EH (cell line): ENCODE measurements at regions not wholly inside any gene's neighbourhood (a gene's known extent, or its start where the extent isn't known, plus 50 kb on each side); places are given as distances from the start of the nearest gene placed in this dataset.

Source experiments
- DNase-seq: peaks from one replicate; pipeline ENCODE4 v3.0.0-alpha.2; 2015; ENCODE audit warnings: low read depth

DNA sequence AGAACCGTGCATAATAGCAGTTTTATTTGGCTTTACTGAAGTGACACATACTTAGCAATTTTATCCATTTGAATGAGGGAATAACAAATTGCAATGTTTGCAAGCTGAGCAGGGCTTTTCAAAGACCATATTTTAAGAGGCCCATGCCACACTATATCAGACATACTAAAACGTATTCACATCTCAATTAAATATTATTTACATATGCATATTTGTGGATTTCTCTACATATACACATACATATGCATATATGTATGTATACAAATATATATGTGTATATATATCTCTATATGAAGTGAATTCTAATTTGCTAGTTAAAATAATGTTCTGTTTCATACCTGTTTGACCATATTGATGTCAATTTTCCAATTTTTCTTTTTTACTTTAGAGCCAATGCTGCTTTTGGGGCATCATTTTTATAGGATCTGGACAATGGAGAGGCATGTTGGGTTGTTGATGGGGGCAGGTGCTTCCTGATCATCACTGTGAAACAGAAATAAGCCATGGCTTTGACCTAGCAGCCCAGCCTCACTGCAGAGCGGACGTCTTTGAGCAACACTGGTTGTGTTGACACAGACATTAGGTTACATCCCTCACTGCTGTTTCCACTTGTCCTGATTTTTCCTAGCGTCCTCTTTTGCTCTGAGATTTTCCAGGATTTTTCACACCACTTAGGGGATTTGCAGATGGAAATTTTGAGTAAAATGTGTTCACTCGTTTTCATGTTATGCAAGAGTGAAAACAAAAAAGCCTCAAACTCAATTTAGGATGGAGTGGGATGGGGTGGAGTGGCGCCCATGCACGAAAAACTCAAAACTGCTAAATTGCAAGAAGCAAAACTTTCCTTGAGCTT lies 56.9 kb downstream of the RDH14 start:
- DNase-seq = no peak

GRCh38 chr2:18502142-18502541 lies 58.3 kb downstream of the RDH14 start:
- DNase-seq = no peak

GRCh38 chr2:18501729-18502128 lies 58.7 kb downstream of the RDH14 start:
- no peak for DNase-seq

DNA sequence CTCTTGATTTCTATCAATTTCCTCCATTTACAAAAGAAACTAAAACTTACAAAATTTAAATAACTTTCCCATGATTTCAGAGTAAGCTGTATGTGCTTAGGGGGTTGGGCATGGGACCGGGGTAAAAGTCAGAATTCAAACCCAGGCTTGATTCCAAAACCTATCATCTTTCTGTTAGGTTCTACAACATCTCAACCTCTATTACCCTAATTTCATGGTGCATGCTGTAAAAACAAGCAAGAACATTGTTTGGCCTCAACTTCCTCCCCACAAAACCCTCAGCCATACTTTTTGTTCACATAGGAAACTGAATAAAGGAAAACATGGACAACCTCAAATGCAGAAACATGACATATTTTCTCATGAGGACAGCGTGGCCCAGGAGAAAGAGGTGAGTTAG lies 59.3 kb downstream of the RDH14 start:
- DNase-seq = no peak

GRCh38 chr2:18500333-18500732 lies 60.1 kb downstream of the RDH14 start:
- DNase-seq = peak; percentile 41

DNA sequence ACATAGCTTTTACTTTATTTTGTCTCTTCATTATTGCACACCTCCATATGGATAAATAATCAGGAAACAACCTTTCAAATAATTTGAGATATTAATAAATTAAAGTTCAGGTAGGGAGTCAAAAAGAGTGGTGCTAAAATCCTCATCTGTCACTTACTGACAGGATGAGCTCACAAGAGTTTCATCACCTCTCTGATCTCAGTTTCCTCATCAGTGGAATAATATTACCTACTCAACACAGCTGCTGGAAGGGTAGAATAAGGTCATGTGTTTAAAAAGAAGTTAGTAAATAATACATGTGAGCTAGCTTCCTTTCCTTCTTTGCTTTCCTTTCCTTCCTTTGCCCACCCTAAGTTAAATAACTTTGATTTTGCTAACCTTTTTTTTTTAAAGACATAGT lies 61.9 kb downstream of the RDH14 start:
- DNase-seq = no peak

DNA sequence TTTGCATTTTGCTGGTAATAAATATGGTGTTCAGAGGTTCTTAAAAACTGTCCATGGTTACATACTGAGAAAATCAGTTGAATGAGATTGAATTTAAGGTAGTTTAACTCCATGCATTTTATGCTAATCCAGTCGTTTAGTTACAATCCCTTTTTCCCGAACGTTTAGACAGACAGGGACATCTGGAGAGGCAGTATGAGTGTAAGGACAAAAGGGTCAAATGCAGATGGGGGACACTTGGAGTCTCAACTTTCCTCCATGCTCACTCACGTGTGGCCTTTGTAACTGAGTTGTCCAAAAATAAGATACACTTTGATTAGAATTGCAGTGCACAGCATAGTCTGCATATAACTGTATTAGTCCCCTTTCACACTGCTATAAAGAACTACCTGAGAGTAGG lies 63.9 kb downstream of the RDH14 start:
- no peak for DNase-seq

DNA sequence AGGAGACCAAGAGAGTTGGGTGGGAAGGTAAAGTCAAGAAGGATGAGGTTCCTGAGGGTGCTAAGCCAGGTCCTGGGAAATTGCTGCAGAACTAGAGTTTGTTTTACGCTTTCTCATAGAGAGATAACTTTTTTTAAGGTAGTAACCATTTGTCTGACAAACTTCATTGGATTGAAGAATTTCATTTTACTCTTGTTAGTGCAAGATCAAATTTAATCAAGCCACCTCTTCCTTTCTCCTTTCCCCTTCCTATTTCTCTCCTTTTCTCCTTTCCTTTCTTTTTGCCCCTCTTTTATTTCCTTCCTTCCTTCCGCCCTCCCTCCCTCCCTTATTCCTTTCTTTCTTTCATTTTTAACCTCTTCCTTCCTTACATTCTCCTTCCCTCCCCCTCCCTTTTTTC lies 65.4 kb downstream of the RDH14 start:
- DNase-seq = no peak

- DNase-seq = no peak
Observed at GRCh38 chr2:18492721-18493120, 67.7 kb downstream of the RDH14 start.

- DNase-seq = no peak
Observed at GRCh38 chr2:18491577-18491976, 68.9 kb downstream of the RDH14 start.

DNA sequence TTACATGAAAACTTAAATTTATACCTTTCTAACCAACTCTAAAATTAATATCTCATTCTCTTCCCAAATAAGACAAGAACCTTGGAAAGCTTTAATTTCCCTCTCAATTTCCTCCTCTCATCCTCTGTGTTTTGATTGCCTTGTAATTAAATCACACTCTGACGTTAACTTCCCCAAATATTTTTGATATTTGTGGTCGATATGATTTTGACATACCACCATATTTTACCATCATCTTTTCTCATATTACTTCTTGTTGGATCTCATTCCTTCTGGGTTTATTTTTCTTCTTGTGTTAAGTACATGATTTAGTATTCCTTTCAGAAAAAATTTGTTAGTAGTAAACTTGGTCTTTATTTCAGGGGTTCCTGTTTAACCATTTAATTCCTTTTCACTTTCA lies 69.6 kb downstream of the RDH14 start:
- DNase-seq = no peak

GRCh38 chr2:18487106-18487913 lies 73.1 kb downstream of the RDH14 start:
- DNase-seq = no peak

GRCh38 chr2:18484625-18485024 lies 75.8 kb downstream of the RDH14 start:
- DNase-seq = no peak

DNA sequence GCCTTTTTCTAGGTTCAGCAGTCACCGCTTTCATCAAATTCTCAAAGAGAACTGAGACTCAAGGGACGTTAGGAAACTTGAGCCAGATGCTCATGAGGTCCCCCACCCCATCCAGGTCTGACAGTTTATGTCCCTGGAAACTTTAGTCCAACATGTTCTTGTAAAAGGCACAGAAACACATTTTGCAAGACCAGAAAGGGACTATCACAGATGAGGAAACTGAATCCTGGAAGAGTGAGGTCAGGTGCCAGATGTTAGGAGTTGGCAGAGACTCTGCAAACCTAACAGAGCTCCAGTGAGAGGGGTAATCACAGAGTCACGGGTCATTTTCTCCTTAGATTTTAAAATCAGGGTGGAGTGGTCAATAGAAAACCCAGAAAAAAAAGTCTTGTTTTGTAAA lies 76.6 kb downstream of the RDH14 start:
- DNase-seq = no peak

GRCh38 chr2:18482666-18483065 lies 77.8 kb downstream of the RDH14 start:
- DNase-seq = no peak

GRCh38 chr2:18479947-18480369 lies 80.5 kb downstream of the RDH14 start:
- peak; percentile 48 for DNase-seq

GRCh38 chr2:18477293-18477692 lies 83.2 kb downstream of the RDH14 start:
- no peak for DNase-seq

DNA sequence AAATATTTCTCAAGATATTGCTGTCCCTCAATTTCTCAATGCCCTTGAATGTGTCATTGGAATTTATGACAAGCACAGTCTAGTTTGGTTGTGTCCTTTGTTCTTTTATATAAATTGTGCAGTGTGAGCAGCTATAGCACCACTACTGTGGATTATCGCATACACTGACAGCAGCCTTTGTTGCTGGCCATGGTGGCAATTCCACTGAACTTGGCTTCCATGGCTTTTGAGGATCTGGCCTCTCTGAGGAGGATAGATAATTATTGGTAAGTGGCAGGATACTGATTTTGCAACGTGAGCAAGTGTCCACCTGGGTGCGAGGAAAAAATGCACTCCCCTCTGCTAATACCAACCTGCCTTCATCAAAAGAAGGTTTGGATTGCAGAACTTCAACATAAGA lies 84.0 kb downstream of the RDH14 start:
- no peak for DNase-seq

DNA sequence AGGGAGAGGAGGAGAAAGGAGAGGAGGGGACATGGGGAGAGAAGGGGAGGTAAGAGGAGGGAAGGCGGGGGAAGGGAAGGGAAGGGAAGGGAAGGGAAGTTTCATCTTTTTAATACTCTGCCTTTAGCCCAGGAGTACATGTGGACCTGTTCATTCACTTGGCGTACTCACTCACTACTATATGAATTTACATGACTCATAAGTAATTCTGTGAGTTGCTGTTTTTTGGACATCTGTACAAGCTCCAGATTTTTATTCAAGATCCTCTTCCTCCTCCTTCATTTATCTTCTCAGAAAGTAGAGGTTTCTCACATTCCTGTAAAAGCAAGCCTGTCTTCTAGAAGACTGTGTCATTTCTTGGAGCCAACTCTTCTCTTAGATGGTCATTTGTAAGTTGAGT lies 84.6 kb downstream of the RDH14 start:
- DNase-seq = no peak

DNA sequence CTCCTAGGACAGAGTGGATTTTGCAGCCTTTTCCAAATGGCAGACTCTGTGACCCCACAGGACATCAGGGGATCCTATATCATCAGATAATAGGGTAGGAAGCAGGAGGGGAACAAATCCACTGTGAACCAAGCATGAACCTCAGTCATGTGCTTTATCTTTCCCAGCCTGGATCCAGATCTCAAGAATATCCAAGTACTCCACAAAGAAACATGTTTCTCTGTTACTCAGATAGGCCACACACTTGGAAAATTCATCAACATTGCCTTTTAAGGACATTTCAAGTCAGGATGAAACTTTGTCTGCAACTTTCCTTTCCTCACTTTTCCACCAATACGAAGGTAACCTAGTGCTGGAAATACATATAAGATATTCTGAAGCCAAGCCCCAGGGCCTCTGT lies 85.8 kb downstream of the RDH14 start:
- DNase-seq = peak; percentile 48

- DNase-seq = peak; percentile 87
Observed at GRCh38 chr2:18473241-18474181, 86.9 kb downstream of the RDH14 start.

DNA sequence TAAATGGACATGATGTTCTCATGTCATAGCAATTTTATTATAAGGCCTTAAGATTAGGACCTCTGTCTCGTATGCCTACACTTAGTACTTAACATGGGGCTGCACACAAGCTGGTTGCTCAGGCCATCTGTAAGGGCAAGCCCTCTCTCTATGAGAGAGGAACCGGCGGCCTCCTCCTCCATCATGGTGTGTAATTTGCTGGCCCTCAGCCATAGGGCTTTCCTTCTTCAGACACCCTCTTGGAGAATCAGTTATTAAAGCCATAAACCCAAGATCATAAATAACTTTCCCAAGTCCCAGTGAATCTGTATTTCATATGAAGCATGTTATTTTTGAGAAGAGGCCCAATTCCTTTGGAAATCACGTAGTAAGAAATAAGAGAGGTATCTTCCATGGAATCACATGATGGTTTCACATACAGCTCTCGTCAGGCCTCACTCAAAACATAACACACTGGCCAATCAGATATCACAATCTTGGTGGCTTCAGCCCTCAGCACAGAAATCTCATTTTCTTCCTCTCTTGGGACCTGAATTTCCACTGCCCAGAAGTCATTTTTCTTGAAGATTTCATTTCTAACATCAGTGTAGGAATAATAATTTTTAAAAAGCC lies 92.6 kb downstream of the RDH14 start:
- no peak for DNase-seq
